ENCODE measurements at regions not wholly inside any gene's neighbourhood (a gene's known extent, or its start where the extent isn't known, plus 50 kb on each side); places are given as distances from the start of the nearest gene placed in this dataset.
A peak's percentile ranks its signal among the peaks of the same experiment; 100 is the strongest.

- DNase-seq = no peak
These were observed 204.1 kb upstream of the BMPER start for GRCh38 chr7:33701189-33701740.

- DNase-seq = no peak
These were observed 203.4 kb upstream of the BMPER start for GRCh38 chr7:33701927-33702326.

GRCh38 chr7:33702514-33703054 is 202.8 kb upstream of the BMPER start:
- no peak for DNase-seq

GRCh38 chr7:33705333-33705833 is 200.0 kb upstream of the BMPER start:
- DNase-seq = no peak

GRCh38 chr7:33706186-33706585 is 199.2 kb upstream of the BMPER start:
- no peak for DNase-seq

GRCh38 chr7:33706771-33707200 is 198.6 kb upstream of the BMPER start:
- DNase-seq = no peak

- DNase-seq = no peak
These were observed 197.9 kb upstream of the BMPER start for GRCh38 chr7:33707427-33707826.

- DNase-seq = no peak
These were observed 194.7 kb upstream of the BMPER start for GRCh38 chr7:33710608-33711007.

GRCh38 chr7:33711231-33712019 is 193.9 kb upstream of the BMPER start:
- no peak for DNase-seq

GRCh38 chr7:33712020-33712414 is 193.3 kb upstream of the BMPER start:
- DNase-seq = no peak

GRCh38 chr7:33714208-33714607 is 191.1 kb upstream of the BMPER start:
- no peak for DNase-seq

- DNase-seq = peak; percentile 16 to 50
These were observed 188.5 kb upstream of the BMPER start for GRCh38 chr7:33716581-33717477.

- DNase-seq = no peak
These were observed 186.2 kb upstream of the BMPER start for GRCh38 chr7:33719059-33719581.

GRCh38 chr7:33720139-33720538 is 185.2 kb upstream of the BMPER start:
- DNase-seq = no peak

GRCh38 chr7:33720870-33721269 is 184.5 kb upstream of the BMPER start:
- DNase-seq = no peak

- DNase-seq = no peak
These were observed 183.4 kb upstream of the BMPER start for GRCh38 chr7:33721895-33722294.

GRCh38 chr7:33722383-33723101 is 182.8 kb upstream of the BMPER start:
- DNase-seq = no peak

GRCh38 chr7:33724201-33724600 is 181.1 kb upstream of the BMPER start:
- DNase-seq = no peak

GRCh38 chr7:33725111-33726025 is 180.0 kb upstream of the BMPER start:
- no peak for DNase-seq

- DNase-seq = no peak
These were observed 178.8 kb upstream of the BMPER start for GRCh38 chr7:33726582-33726981.

GRCh38 chr7:33727315-33727714 is 178.0 kb upstream of the BMPER start:
- no peak for DNase-seq

Data from NCI-H526 (cell line).